OCI-LY1 (cell line): ENCODE measurements at regions not wholly inside any gene's neighbourhood (a gene's known extent, or its start where the extent isn't known, plus 50 kb on each side); places are given as distances from the start of the nearest gene placed in this dataset.

Experiments
- EZH2 ChIP-seq: fragments of 200-600 bp; sonication (generic), shearing (Covaris generic); IDR thresholded peaks from 2 replicates; pipeline ENCODE4 v1.8.0; 2017; ENCODE audit warnings: borderline replicate concordance, mixed run types, mild to moderate bottlenecking, antibody characterized with exemption, low read length, moderate library complexity, mixed read lengths
- TF ChIP-seq, protein P1 (sequence below): fragments of 200-600 bp; sonication (generic), shearing (Covaris generic); IDR thresholded peaks from 2 replicates; pipeline ENCODE4 v1.5.1; 2017; ENCODE audit warnings: mild to moderate bottlenecking, antibody characterized with exemption, low read length, moderate library complexity, mixed read lengths

DNA sequence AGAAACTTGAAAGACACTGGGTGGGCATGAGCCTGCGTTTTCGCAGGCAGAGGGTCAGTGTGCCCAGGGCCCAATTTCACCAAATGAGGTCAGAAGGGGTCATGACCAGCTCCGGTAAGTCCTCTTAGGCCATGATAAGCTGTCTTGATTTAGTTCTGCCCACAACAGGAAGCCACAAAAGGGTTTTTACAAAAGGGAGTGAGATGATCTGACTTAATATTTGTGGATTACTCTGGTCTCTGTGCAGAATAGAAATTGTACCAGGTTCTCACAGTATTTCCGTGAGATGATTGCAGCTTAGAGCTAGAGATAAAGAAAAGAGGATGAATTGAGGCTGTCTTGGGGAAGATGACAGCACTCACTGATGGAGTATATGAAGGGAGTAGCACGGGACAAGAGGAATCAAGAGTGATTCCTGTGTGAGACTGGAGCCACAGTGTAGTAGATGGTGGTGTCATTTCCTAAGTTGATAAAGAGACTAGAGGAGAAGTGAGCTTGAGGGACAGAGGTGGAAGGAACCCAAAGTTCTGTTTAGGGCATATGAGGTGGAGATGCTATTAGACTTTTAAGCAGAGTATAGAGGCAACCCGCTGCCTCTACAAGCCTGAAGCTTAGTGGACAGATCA is 288.3 kb upstream of the AMIGO2 start:
- TF ChIP-seq, protein P1, sequence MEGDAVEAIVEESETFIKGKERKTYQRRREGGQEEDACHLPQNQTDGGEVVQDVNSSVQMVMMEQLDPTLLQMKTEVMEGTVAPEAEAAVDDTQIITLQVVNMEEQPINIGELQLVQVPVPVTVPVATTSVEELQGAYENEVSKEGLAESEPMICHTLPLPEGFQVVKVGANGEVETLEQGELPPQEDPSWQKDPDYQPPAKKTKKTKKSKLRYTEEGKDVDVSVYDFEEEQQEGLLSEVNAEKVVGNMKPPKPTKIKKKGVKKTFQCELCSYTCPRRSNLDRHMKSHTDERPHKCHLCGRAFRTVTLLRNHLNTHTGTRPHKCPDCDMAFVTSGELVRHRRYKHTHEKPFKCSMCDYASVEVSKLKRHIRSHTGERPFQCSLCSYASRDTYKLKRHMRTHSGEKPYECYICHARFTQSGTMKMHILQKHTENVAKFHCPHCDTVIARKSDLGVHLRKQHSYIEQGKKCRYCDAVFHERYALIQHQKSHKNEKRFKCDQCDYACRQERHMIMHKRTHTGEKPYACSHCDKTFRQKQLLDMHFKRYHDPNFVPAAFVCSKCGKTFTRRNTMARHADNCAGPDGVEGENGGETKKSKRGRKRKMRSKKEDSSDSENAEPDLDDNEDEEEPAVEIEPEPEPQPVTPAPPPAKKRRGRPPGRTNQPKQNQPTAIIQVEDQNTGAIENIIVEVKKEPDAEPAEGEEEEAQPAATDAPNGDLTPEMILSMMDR: no peak
- TF ChIP-seq EZH2: no peak
